Neural crest cell (in vitro differentiated cells): ENCODE measurements at regions not wholly inside any gene's neighbourhood (a gene's known extent, or its start where the extent isn't known, plus 50 kb on each side); places are given as distances from the start of the nearest gene placed in this dataset.

Experiments used
- DNase-seq: peaks from one replicate; pipeline ENCODE4 v3.0.0; 2021; ENCODE audit warnings: low read depth, mixed read lengths, low spot score
- H3K27ac Mint-ChIP-seq: one replicate; pipeline ENCODE4 v1.8.0; 2021; ENCODE audit warnings: mild to moderate bottlenecking, mixed read lengths; ENCODE audit not compliant: unreplicated experiment
- H3K27me3 Mint-ChIP-seq: 2 replicates; pipeline ENCODE4 v1.8.0; 2021; ENCODE audit warnings: low read depth, mild to moderate bottlenecking, mixed read lengths
- H3K36me3 Mint-ChIP-seq: 2 replicates; pipeline ENCODE4 v1.8.0; 2021; ENCODE audit warnings: low read depth, mild to moderate bottlenecking, mixed read lengths
- H3K4me1 Mint-ChIP-seq: 2 replicates; pipeline ENCODE4 v1.8.0; 2021; ENCODE audit warnings: mixed read lengths
- H3K4me3 Mint-ChIP-seq: one replicate; pipeline ENCODE4 v1.8.0; 2021; ENCODE audit warnings: mild to moderate bottlenecking, mixed read lengths
- H3K9me3 Mint-ChIP-seq: 2 replicates; pipeline ENCODE4 v1.8.0; 2021; ENCODE audit warnings: mixed read lengths
- TF ChIP-seq, protein P1 (sequence below): fragments of 200-600 bp; sonication (generic); conservative IDR thresholded peaks from 2 replicates; pipeline ENCODE4 v1.5.0; 2021; ENCODE audit warnings: antibody characterized with exemption, mild to moderate bottlenecking

DNA sequence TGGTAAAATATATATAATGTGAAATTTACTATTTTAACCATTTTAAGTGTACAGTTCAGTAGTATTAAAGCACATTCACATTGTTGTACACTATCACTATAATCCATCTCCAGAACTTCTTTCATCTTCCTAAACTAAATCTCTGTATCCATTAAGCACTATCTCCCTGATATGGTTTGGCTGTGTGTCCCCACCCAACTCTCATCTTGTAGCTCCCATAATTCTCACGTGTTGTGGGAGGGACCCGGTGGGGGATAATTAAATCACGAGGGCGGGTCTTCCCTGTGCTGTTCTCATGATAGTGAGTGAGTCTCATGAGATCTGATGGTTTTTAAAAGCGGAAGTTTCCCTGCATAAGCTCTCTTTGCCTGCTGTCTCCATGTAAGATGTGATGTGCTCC, 178.9 kb upstream of the NABP1 start:
- DNase-seq = no peak
- Mint-ChIP-seq H3K27me3 (no peaks in the 10 kb centered on the region), H3K9me3 (peaks cover 4% of the 10 kb centered on the region), H3K4me1 (peaks cover 24% of the 10 kb centered on the region), H3K36me3 (peaks cover 4% of the 10 kb centered on the region), H3K4me3 (no peak overlapping the region), H3K27ac (no peak overlapping the region)
- TF ChIP-seq, protein P1, sequence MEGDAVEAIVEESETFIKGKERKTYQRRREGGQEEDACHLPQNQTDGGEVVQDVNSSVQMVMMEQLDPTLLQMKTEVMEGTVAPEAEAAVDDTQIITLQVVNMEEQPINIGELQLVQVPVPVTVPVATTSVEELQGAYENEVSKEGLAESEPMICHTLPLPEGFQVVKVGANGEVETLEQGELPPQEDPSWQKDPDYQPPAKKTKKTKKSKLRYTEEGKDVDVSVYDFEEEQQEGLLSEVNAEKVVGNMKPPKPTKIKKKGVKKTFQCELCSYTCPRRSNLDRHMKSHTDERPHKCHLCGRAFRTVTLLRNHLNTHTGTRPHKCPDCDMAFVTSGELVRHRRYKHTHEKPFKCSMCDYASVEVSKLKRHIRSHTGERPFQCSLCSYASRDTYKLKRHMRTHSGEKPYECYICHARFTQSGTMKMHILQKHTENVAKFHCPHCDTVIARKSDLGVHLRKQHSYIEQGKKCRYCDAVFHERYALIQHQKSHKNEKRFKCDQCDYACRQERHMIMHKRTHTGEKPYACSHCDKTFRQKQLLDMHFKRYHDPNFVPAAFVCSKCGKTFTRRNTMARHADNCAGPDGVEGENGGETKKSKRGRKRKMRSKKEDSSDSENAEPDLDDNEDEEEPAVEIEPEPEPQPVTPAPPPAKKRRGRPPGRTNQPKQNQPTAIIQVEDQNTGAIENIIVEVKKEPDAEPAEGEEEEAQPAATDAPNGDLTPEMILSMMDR = no peak

DNA sequence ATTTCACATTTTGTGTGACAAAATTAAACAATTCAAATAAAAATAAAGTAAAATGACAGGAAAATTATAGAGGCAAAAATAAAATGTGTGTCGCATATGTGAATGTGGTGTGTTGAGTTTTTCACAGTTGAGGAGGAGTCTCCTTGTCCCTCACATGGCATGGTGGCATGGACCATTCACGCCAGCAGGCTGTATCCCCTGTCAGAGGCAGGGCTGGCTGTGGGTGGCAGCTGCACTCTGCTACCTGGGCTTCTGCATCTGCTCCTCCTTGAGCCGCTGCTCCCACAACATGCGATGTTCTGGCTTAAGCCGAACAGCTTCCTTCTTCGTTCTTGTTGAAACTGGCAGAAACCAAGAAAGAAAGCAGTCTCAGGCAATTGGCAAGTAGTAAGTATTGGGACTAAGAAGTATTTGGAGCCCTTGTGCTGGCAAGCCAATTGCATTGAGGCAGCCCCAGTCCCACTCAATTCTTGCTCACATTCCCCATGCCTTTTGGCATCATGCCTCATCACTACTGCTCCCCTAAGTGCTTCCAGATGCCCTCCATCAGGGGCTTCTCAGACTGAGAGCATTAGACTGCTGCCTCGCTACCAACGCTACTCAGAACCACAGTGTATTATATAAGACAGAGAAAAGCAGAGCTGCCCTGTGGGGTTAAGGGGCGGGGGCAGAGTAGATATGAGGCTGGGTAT, 177.9 kb upstream of the NABP1 start:
- TF ChIP-seq, protein P1 = no peak
- no peak for DNase-seq
- Mint-ChIP-seq H3K4me1 (peaks cover 24% of the 10 kb centered on the region), H3K9me3 (no peaks in the 10 kb centered on the region), H3K4me3 (no peak overlapping the region), H3K27me3 (no peaks in the 10 kb centered on the region), H3K27ac (no peak overlapping the region), H3K36me3 (no peaks in the 10 kb centered on the region)

DNA sequence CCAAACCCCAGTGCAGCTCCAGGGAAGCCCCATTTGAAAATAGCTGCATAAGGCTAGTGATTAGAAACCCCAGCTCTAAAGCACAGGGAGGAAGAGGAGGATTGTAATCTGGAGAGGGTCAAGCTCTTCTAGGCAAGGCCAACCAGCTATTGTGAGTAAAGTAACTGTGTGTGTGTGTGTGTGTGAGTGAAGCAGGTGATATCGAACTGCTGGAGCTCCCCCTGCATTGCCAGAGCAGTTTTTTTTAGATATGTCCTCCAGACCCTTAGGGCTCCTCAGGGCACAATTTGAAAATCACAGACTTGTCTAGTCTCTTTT, 177.4 kb upstream of the NABP1 start:
- H3K9me3 Mint-ChIP-seq = no peaks in the 10 kb centered on the region
- no peak overlapping the region for H3K27ac Mint-ChIP-seq
- TF ChIP-seq, protein P1 = no peak
- H3K36me3 Mint-ChIP-seq = no peaks in the 10 kb centered on the region
- H3K27me3 Mint-ChIP-seq = no peaks in the 10 kb centered on the region
- no peak for DNase-seq
- peaks cover 24% of the 10 kb centered on the region for H3K4me1 Mint-ChIP-seq
- no peak overlapping the region for H3K4me3 Mint-ChIP-seq

DNA sequence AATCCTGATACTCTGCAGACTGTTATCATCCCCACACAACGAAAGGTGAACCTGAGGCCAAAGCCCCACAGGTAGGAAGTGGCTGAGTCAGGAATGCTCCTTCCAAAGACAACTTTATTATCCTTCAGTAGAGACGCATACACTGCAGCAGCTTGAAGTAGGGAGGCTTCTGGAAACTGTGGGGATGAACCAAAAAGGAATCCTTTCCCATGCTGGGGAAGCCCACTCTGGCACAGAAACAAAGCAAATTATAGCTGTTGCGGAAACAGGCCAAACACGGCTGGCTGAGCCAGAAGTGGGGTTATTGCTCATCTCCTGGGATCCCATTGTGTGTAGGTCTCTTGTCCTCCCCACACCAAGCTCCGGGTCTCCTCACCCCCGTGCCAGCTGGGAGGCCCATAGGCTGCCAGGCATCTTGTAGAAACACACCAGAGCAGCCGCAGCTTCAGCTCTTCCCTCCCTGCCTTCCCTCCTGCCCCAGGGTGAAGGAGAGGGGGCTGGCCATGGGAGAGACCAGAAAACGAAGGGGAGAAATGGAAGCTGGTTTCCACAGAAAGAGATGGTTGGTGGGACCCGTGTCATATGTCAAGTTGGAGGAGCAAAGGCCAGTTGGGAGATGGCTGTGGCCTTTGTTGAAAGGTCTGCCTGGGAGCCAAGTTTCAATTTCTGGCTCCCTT, 176.9 kb upstream of the NABP1 start:
- no peaks in the 10 kb centered on the region for H3K36me3 Mint-ChIP-seq
- TF ChIP-seq, protein P1 = no peak
- H3K4me1 Mint-ChIP-seq = peaks cover 24% of the 10 kb centered on the region
- H3K27me3 Mint-ChIP-seq = no peaks in the 10 kb centered on the region
- H3K9me3 Mint-ChIP-seq = no peaks in the 10 kb centered on the region
- H3K27ac Mint-ChIP-seq = peak overlapping the region; percentile 58
- no peak overlapping the region for H3K4me3 Mint-ChIP-seq
- DNase-seq = no peak

- TF ChIP-seq, protein P1 = peak; percentile 71
- H3K4me3 Mint-ChIP-seq = no peak overlapping the region
- peaks cover 23% of the 10 kb centered on the region for H3K4me1 Mint-ChIP-seq
- peak overlapping the region; percentile 58 for H3K27ac Mint-ChIP-seq
- no peaks in the 10 kb centered on the region for H3K36me3 Mint-ChIP-seq
- H3K9me3 Mint-ChIP-seq = no peaks in the 10 kb centered on the region
- DNase-seq = no peak
- H3K27me3 Mint-ChIP-seq = no peaks in the 10 kb centered on the region
These were observed 176.3 kb upstream of the NABP1 start for GRCh38 chr2:191501561-191502168.
